ENCODE measurements at regions not wholly inside any gene's neighbourhood (a gene's known extent, or its start where the extent isn't known, plus 50 kb on each side); places are given as distances from the start of the nearest gene placed in this dataset.

- in situ Hi-C loops (cut with HindIII; ENCODE audit: low pct_unique_long_range_greater_than_20kb, low sequenced_read_pairs): no loop called here
- DNase-seq (ENCODE audit: low read depth in 1 of 2, low spot score in 1 of 2): no peak
- no peak for TF ChIP-seq JUND (IDR thresholded peaks at IDR 0.05; ENCODE audit: low read depth)
Measured at GRCh38 chr5:173778784-173779304, 109.3 kb upstream of the CPEB4 start.

- in situ Hi-C loops (cut with HindIII; ENCODE audit: low pct_unique_long_range_greater_than_20kb, low sequenced_read_pairs): no loop called here
- no peak for DNase-seq (ENCODE audit: low read depth in 1 of 2, low spot score in 1 of 2)
- no peak for TF ChIP-seq JUND (IDR thresholded peaks at IDR 0.05; ENCODE audit: low read depth)
Measured at GRCh38 chr5:173780235-173781234, 107.6 kb upstream of the CPEB4 start.

GRCh38 chr5:173781432-173781815, 106.7 kb upstream of the CPEB4 start:
- TF ChIP-seq JUND (IDR thresholded peaks at IDR 0.05; ENCODE audit: low read depth): no peak
- DNase-seq (ENCODE audit: low read depth in 1 of 2, low spot score in 1 of 2): peak in 1 of 2 experiments; percentile 79
- in situ Hi-C loops (cut with HindIII; ENCODE audit: low pct_unique_long_range_greater_than_20kb, low sequenced_read_pairs): no loop called here

- peak in 1 of 2 experiments; percentile 51 for DNase-seq (ENCODE audit: low read depth in 1 of 2, low spot score in 1 of 2)
- no peak for TF ChIP-seq JUND (IDR thresholded peaks at IDR 0.05; ENCODE audit: low read depth)
- in situ Hi-C loops (cut with HindIII; ENCODE audit: low pct_unique_long_range_greater_than_20kb, low sequenced_read_pairs): no loop called here
Measured at GRCh38 chr5:173781816-173782670, 106.1 kb upstream of the CPEB4 start.

- in situ Hi-C loops (cut with HindIII; ENCODE audit: low pct_unique_long_range_greater_than_20kb, low sequenced_read_pairs): no loop called here
Measured at GRCh38 chr5:173782671-173783101, 105.5 kb upstream of the CPEB4 start.

GRCh38 chr5:173783371-173783770, 104.8 kb upstream of the CPEB4 start:
- in situ Hi-C loops (cut with HindIII; ENCODE audit: low pct_unique_long_range_greater_than_20kb, low sequenced_read_pairs): no loop called here
- DNase-seq (ENCODE audit: low read depth in 1 of 2, low spot score in 1 of 2): no peak
- no peak for TF ChIP-seq JUND (IDR thresholded peaks at IDR 0.05; ENCODE audit: low read depth)

More at GRCh38 chr5:173782671-173783101, 105.5 kb upstream of the CPEB4 start:
- DNase-seq (ENCODE audit: low read depth in 1 of 2, low spot score in 1 of 2): no peak
- no peak for TF ChIP-seq JUND (IDR thresholded peaks at IDR 0.05; ENCODE audit: low read depth)

GRCh38 chr5:173785400-173785799, 102.7 kb upstream of the CPEB4 start:
- no peak for TF ChIP-seq JUND (IDR thresholded peaks at IDR 0.05; ENCODE audit: low read depth)
- DNase-seq (ENCODE audit: low read depth in 1 of 2, low spot score in 1 of 2): no peak
- in situ Hi-C loops (cut with HindIII; ENCODE audit: low pct_unique_long_range_greater_than_20kb, low sequenced_read_pairs): no loop called here

GRCh38 chr5:173785866-173786265, 102.3 kb upstream of the CPEB4 start:
- DNase-seq (ENCODE audit: low read depth in 1 of 2, low spot score in 1 of 2): no peak
- no peak for TF ChIP-seq JUND (IDR thresholded peaks at IDR 0.05; ENCODE audit: low read depth)
- in situ Hi-C loops (cut with HindIII; ENCODE audit: low pct_unique_long_range_greater_than_20kb, low sequenced_read_pairs): no loop called here

- in situ Hi-C loops (cut with HindIII; ENCODE audit: low pct_unique_long_range_greater_than_20kb, low sequenced_read_pairs): no loop called here
- no peak for TF ChIP-seq JUND (IDR thresholded peaks at IDR 0.05; ENCODE audit: low read depth)
- no peak for DNase-seq (ENCODE audit: low read depth in 1 of 2, low spot score in 1 of 2)
Measured at GRCh38 chr5:173786286-173787187, 101.6 kb upstream of the CPEB4 start.

- no peak for TF ChIP-seq JUND (IDR thresholded peaks at IDR 0.05; ENCODE audit: low read depth)
- in situ Hi-C loops (cut with HindIII; ENCODE audit: low pct_unique_long_range_greater_than_20kb, low sequenced_read_pairs): no loop called here
- no peak for DNase-seq (ENCODE audit: low read depth in 1 of 2, low spot score in 1 of 2)
Measured at GRCh38 chr5:173789031-173789920, 98.9 kb upstream of the CPEB4 start.

Data from T47D (cell line).